Pons (tissue), 1 donor: ENCODE measurements at regions not wholly inside any gene's neighbourhood (a gene's known extent, or its start where the extent isn't known, plus 50 kb on each side); places are given as distances from the start of the nearest gene placed in this dataset.

Source experiments
- DNase-seq: peaks from one replicate; pipeline ENCODE4 v3.0.0-alpha.2; 2016; ENCODE audit warnings: low spot score

GRCh38 chr10:63744060-63744941, 223.1 kb downstream of the REEP3 start:
- no peak for DNase-seq

- no peak for DNase-seq
Measured at GRCh38 chr10:63749915-63750314, 228.7 kb downstream of the REEP3 start.

GRCh38 chr10:63751836-63752235, 230.6 kb downstream of the REEP3 start:
- DNase-seq: no peak

- no peak for DNase-seq
Measured at GRCh38 chr10:63752318-63752717, 231.1 kb downstream of the REEP3 start.

- DNase-seq: no peak
Measured at GRCh38 chr10:63753808-63754207, 232.6 kb downstream of the REEP3 start.

GRCh38 chr10:63755441-63755840, 234.2 kb downstream of the REEP3 start:
- DNase-seq: no peak

GRCh38 chr10:63757067-63757466, 235.9 kb downstream of the REEP3 start:
- DNase-seq: no peak

GRCh38 chr10:63758080-63758479, 236.9 kb downstream of the REEP3 start:
- DNase-seq: no peak

- DNase-seq: no peak
Measured at GRCh38 chr10:63759335-63759734, 238.1 kb downstream of the REEP3 start.

- no peak for DNase-seq
Measured at GRCh38 chr10:63760034-63760707, 239.0 kb downstream of the REEP3 start.

- DNase-seq: no peak
Measured at GRCh38 chr10:63760708-63761047, 239.5 kb downstream of the REEP3 start.

- no peak for DNase-seq
Measured at GRCh38 chr10:63761243-63761642, 240.0 kb downstream of the REEP3 start.

- no peak for DNase-seq
Measured at GRCh38 chr10:63763744-63764143, 242.5 kb downstream of the REEP3 start.

- DNase-seq: no peak
Measured at GRCh38 chr10:63765126-63765525, 243.9 kb downstream of the REEP3 start.

- no peak for DNase-seq
Measured at GRCh38 chr10:63766745-63767137, 245.5 kb downstream of the REEP3 start.

GRCh38 chr10:63767138-63767801, 246.1 kb downstream of the REEP3 start:
- DNase-seq: peak; percentile 19

GRCh38 chr10:63769367-63769766, 248.2 kb downstream of the REEP3 start:
- DNase-seq: no peak

- no peak for DNase-seq
Measured at GRCh38 chr10:63770523-63770922, 249.3 kb downstream of the REEP3 start.

GRCh38 chr10:63772491-63772890, 251.3 kb downstream of the REEP3 start:
- DNase-seq: no peak

- DNase-seq: no peak
Measured at GRCh38 chr10:63773106-63773505, 251.9 kb downstream of the REEP3 start.

GRCh38 chr10:63773962-63774361, 252.8 kb downstream of the REEP3 start:
- no peak for DNase-seq

GRCh38 chr10:63780101-63780500, 258.9 kb downstream of the REEP3 start:
- DNase-seq: no peak

- DNase-seq: no peak
Measured at GRCh38 chr10:63781226-63781625, 260.0 kb downstream of the REEP3 start.
